Chondrocyte (in vitro differentiated cells): ENCODE measurements at regions not wholly inside any gene's neighbourhood (a gene's known extent, or its start where the extent isn't known, plus 50 kb on each side); places are given as distances from the start of the nearest gene placed in this dataset.

ENCODE experiments used
- DNase-seq: peaks from one replicate; pipeline ENCODE4 v3.0.0; 2021; ENCODE audit warnings: mixed read lengths, low spot score
- H3K27ac Mint-ChIP-seq: one replicate; pipeline ENCODE4 v1.8.0; 2021; ENCODE audit warnings: mild to moderate bottlenecking, moderate library complexity, mixed read lengths; ENCODE audit not compliant: unreplicated experiment
- H3K27me3 Mint-ChIP-seq: 2 replicates; pipeline ENCODE4 v1.8.0; 2021; ENCODE audit warnings: low read depth, mixed read lengths
- H3K36me3 Mint-ChIP-seq: 2 replicates; pipeline ENCODE4 v1.8.0; 2021; ENCODE audit warnings: low read depth, mixed read lengths
- H3K4me1 Mint-ChIP-seq: 2 replicates; pipeline ENCODE4 v1.8.0; 2021; ENCODE audit warnings: low read depth, mild to moderate bottlenecking, mixed read lengths
- H3K4me3 Mint-ChIP-seq: one replicate; pipeline ENCODE4 v1.8.0; 2021; ENCODE audit warnings: mild to moderate bottlenecking, moderate library complexity, mixed read lengths; ENCODE audit not compliant: unreplicated experiment
- H3K9me3 Mint-ChIP-seq: 2 replicates; pipeline ENCODE4 v1.8.0; 2021; ENCODE audit warnings: low read depth, mixed read lengths
- CTCF ChIP-seq: fragments of 200-600 bp; sonication (generic); IDR thresholded peaks from 2 replicates; pipeline ENCODE4 v1.5.0; 2021; ENCODE audit warnings: antibody characterized with exemption, mild to moderate bottlenecking, moderate library complexity

GRCh38 chr18:69233465-69234054 is 167.1 kb upstream of the DOK6 start:
- Mint-ChIP-seq H3K4me1 (no peaks in the 10 kb centered on the region), H3K36me3 (no peaks in the 10 kb centered on the region), H3K4me3 (no peak overlapping the region), H3K27ac (no peak overlapping the region), H3K27me3 (peaks cover 3% of the 10 kb centered on the region), H3K9me3 (peaks cover 2% of the 10 kb centered on the region)
- no peak for DNase-seq
- no peak for TF ChIP-seq CTCF

GRCh38 chr18:69239849-69240674 is 160.6 kb upstream of the DOK6 start:
- TF ChIP-seq CTCF: no peak
- Mint-ChIP-seq H3K36me3 (no peaks in the 10 kb centered on the region), H3K27me3 (peaks cover 3% of the 10 kb centered on the region), H3K27ac (no peak overlapping the region), H3K4me1 (no peaks in the 10 kb centered on the region), H3K9me3 (no peaks in the 10 kb centered on the region), H3K4me3 (no peak overlapping the region)
- DNase-seq: no peak

GRCh38 chr18:69246027-69246426 is 154.7 kb upstream of the DOK6 start:
- Mint-ChIP-seq H3K4me1 (peaks cover 6% of the 10 kb centered on the region), H3K36me3 (no peaks in the 10 kb centered on the region), H3K9me3 (peaks cover 3% of the 10 kb centered on the region), H3K4me3 (no peak overlapping the region), H3K27me3 (peaks cover 7% of the 10 kb centered on the region), H3K27ac (no peak overlapping the region)
- no peak for TF ChIP-seq CTCF
- DNase-seq: no peak

- Mint-ChIP-seq H3K27me3 (peaks cover 7% of the 10 kb centered on the region), H3K36me3 (peaks cover 2% of the 10 kb centered on the region), H3K4me3 (no peak overlapping the region), H3K9me3 (peaks cover 6% of the 10 kb centered on the region), H3K4me1 (peaks cover 6% of the 10 kb centered on the region), H3K27ac (no peak overlapping the region)
- DNase-seq: no peak
- TF ChIP-seq CTCF: no peak
Observed at GRCh38 chr18:69250305-69251151, 150.2 kb upstream of the DOK6 start.

GRCh38 chr18:69257861-69258458 is 142.7 kb upstream of the DOK6 start:
- no peak for DNase-seq
- Mint-ChIP-seq H3K27me3 (peaks cover 2% of the 10 kb centered on the region), H3K4me1 (peaks cover 6% of the 10 kb centered on the region), H3K36me3 (peaks cover 2% of the 10 kb centered on the region), H3K4me3 (no peak overlapping the region), H3K27ac (no peak overlapping the region), H3K9me3 (peaks cover 7% of the 10 kb centered on the region)
- no peak for TF ChIP-seq CTCF
